Hepatocyte (in vitro differentiated cells): ENCODE measurements at regions not wholly inside any gene's neighbourhood (a gene's known extent, or its start where the extent isn't known, plus 50 kb on each side); places are given as distances from the start of the nearest gene placed in this dataset.

Experiments
- DNase-seq: peaks from one replicate; pipeline ENCODE4 v3.0.0-alpha.2; 2016; ENCODE audit warnings: low spot score
- H2AFZ ChIP-seq: fragments of 200-600 bp; sonication (generic); 2 replicates; pipeline ENCODE4 v1.6.0; 2016; ENCODE audit warnings: antibody characterized with exemption, mild to moderate bottlenecking
- H3K27ac ChIP-seq: fragments of 200-600 bp; sonication (generic); 2 replicates; pipeline ENCODE4 v1.5.1; 2016; ENCODE audit warnings: mild to moderate bottlenecking
- H3K27me3 ChIP-seq: fragments of 200-600 bp; sonication (generic); 2 replicates; pipeline ENCODE4 v1.6.1; 2016
- H3K36me3 ChIP-seq: fragments of 200-600 bp; sonication (generic); replicated peaks from 2 replicates; pipeline ENCODE4 v1.5.1; 2016; ENCODE audit warnings: low read depth; ENCODE audit not compliant: insufficient read depth
- H3K4me1 ChIP-seq: fragments of 200-600 bp; sonication (generic); 2 replicates; pipeline ENCODE4 v1.5.1; 2016; ENCODE audit warnings: mild to moderate bottlenecking, moderate library complexity; ENCODE audit not compliant: insufficient read depth
- H3K4me2 ChIP-seq: fragments of 200-600 bp; sonication (generic); 2 replicates; pipeline ENCODE4 v1.6.0; 2016
- H3K4me3 ChIP-seq: fragments of 200-600 bp; sonication (generic); 2 replicates; pipeline ENCODE4 v1.5.1; 2016; ENCODE audit warnings: mild to moderate bottlenecking
- H3K79me2 ChIP-seq: fragments of 200-600 bp; sonication (generic); 2 replicates; pipeline ENCODE4 v1.6.0; 2017; ENCODE audit warnings: mild to moderate bottlenecking
- H3K9me2 ChIP-seq: fragments of 200-600 bp; sonication (generic); replicated peaks from 2 replicates; pipeline ENCODE4 v1.6.0; 2017; ENCODE audit warnings: mild to moderate bottlenecking; ENCODE audit not compliant: insufficient read depth
- H3K9me3 ChIP-seq: fragments of 200-600 bp; sonication (generic); 2 replicates; pipeline ENCODE4 v1.5.1; 2016; ENCODE audit warnings: low read depth, mild to moderate bottlenecking
- H4K20me1 ChIP-seq: fragments of 200-600 bp; sonication (generic); 2 replicates; pipeline ENCODE4 v1.6.0; 2016; ENCODE audit warnings: mild to moderate bottlenecking; ENCODE audit not compliant: insufficient read depth, poor library complexity, severe bottlenecking
- CTCF ChIP-seq: fragments of 200-600 bp; sonication (generic); IDR thresholded peaks from 2 replicates; pipeline ENCODE4 v1.5.1; 2016; ENCODE audit warnings: antibody characterized with exemption, mild to moderate bottlenecking; ENCODE audit not compliant: poor library complexity
- EZH2 ChIP-seq: fragments of 200-600 bp; sonication (generic); IDR thresholded peaks from 2 replicates; pipeline ENCODE4 v1.6.1; 2016; ENCODE audit warnings: antibody characterized with exemption, mild to moderate bottlenecking, borderline replicate concordance
- EZH2phosphoT487 ChIP-seq: fragments of 200-600 bp; sonication (generic); IDR thresholded peaks from one replicate; pipeline ENCODE4 v1.6.1; 2018; ENCODE audit warnings: antibody characterized with exemption, mild to moderate bottlenecking, low read depth, moderate library complexity; ENCODE audit not compliant: unreplicated experiment, severe bottlenecking
- WGBS: methylation state at CpG from one replicate; pipeline ENCODE4 v1.1.6; 2016; ENCODE audit warnings: low lambda C conversion rate; ENCODE audit errors: missing lambda C conversion rate; 5-methylcytosine and 5-hydroxymethylcytosine counted together

DNA sequence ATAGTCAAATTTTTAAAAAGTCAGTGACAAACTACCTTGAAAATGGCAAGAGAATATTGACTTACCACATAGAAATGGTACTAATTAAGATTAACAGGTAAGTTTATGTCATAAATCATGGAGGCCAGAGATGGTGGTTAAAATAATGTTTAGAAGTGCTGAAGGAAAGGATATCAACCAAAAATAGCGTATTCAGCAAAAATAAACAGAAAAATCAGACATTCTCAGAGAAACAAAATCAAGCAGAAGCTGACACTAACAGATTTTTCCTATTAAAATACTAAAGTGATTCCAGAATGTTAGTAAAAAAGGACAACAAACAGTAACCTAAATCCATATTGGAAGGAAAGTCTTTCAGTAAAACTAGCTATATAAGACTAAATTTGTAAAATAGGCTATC is 959.9 kb upstream of the CDH10 start:
- Histone ChIP-seq H3K4me1 (no peaks in the 10 kb centered on the region), H3K36me3 (no peaks in the 10 kb centered on the region), H3K4me3 (no peak overlapping the region), H3K27me3 (no peaks in the 10 kb centered on the region), H4K20me1 (no peaks in the 10 kb centered on the region), H3K9me2 (no peaks in the 10 kb centered on the region), H3K27ac (no peak overlapping the region), H3K79me2 (no peaks in the 10 kb centered on the region), H3K4me2 (no peak overlapping the region), H3K9me3 (no peaks in the 10 kb centered on the region), H2AFZ (no peak overlapping the region)
- DNase-seq = no peak
- TF ChIP-seq EZH2phosphoT487 = no peak
- TF ChIP-seq EZH2 = no peak
- TF ChIP-seq CTCF = no peak
- WGBS = 90% methylated on average over 1 of the region's 1 CpG

- H3K79me2 ChIP-seq = no peaks in the 10 kb centered on the region
Observed at GRCh38 chr5:25579111-25579510, 934.3 kb upstream of the CDH10 start.

GRCh38 chr5:25573691-25574090 is 928.9 kb upstream of the CDH10 start:
- Histone ChIP-seq H2AFZ (no peak overlapping the region), H4K20me1 (no peaks in the 10 kb centered on the region), H3K27ac (no peak overlapping the region), H3K4me3 (no peak overlapping the region), H3K9me2 (no peaks in the 10 kb centered on the region), H3K4me2 (no peak overlapping the region), H3K4me1 (peaks cover 12% of the 10 kb centered on the region), H3K36me3 (no peaks in the 10 kb centered on the region), H3K27me3 (no peaks in the 10 kb centered on the region), H3K79me2 (no peaks in the 10 kb centered on the region), H3K9me3 (no peaks in the 10 kb centered on the region)
- TF ChIP-seq EZH2phosphoT487 = no peak
- no peak for TF ChIP-seq CTCF
- no peak for TF ChIP-seq EZH2
- no peak for DNase-seq
- 63% methylated on average over 2 of the region's 2 CpGs for WGBS

More at GRCh38 chr5:25579111-25579510, 934.3 kb upstream of the CDH10 start:
- Histone ChIP-seq H3K9me3 (no peaks in the 10 kb centered on the region), H3K36me3 (no peaks in the 10 kb centered on the region), H3K27me3 (no peaks in the 10 kb centered on the region), H3K9me2 (no peaks in the 10 kb centered on the region), H3K4me2 (no peak overlapping the region), H3K4me3 (no peak overlapping the region), H2AFZ (no peak overlapping the region), H4K20me1 (no peaks in the 10 kb centered on the region), H3K27ac (no peak overlapping the region), H3K4me1 (peaks cover 9% of the 10 kb centered on the region)
- WGBS = 87% methylated on average over 1 of the region's 1 CpG
- TF ChIP-seq EZH2 (no peak), EZH2phosphoT487 (no peak), CTCF (no peak)
- no peak for DNase-seq

DNA sequence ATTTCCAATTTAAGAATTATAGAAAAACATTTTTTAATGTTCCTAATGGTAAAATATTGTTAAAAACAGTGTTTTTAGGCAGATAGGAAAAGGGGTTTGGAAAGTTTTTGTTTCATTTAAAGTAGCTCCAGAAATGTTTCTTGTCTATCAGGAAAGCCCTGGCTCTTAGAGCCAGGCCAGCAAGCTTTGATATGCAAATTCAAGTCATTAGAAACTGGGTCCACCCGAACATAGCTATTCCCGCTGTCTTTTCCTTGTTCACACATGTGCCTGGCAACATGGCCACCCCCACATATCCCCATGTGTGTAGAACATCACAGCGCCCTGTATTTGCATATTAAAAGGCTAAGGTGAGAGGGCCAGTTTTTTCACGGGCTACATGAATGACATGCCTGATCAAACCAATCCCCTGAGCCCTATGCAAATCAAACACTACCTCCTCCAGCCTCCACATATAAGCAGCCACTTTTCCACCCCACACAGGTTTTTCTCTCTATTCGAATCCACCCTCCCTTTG is 925.3 kb upstream of the CDH10 start:
- Histone ChIP-seq H3K9me2 (no peaks in the 10 kb centered on the region), H3K27ac (no peak overlapping the region), H4K20me1 (no peaks in the 10 kb centered on the region), H3K27me3 (no peaks in the 10 kb centered on the region), H3K4me3 (no peak overlapping the region), H3K79me2 (no peaks in the 10 kb centered on the region), H3K4me2 (no peak overlapping the region), H3K4me1 (peaks cover 7% of the 10 kb centered on the region), H2AFZ (no peak overlapping the region), H3K9me3 (no peaks in the 10 kb centered on the region), H3K36me3 (no peaks in the 10 kb centered on the region)
- TF ChIP-seq EZH2 (no peak), CTCF (no peak), EZH2phosphoT487 (no peak)
- 79% methylated on average over 5 of the region's 5 CpGs for WGBS
- no peak for DNase-seq
